Heart left ventricle (tissue), 13 donors: ENCODE measurements at regions not wholly inside any gene's neighbourhood (a gene's known extent, or its start where the extent isn't known, plus 50 kb on each side); places are given as distances from the start of the nearest gene placed in this dataset.
"Not testable (repeated sequence)": the region's sequence is repeated elsewhere in the genome, so short reads cannot be mapped to it uniquely, and the experiment has no call there.

Experiments used
- CTCF ChIP-seq, 12 donors: fragments of 200-600 bp; sonication (generic) in 4 of 12; IDR thresholded peaks; one replicate each; pipeline versions ENCODE4 v1.5.0 to v1.8.0; 2018 to 2022; ENCODE audit warnings: antibody characterized with exemption in 12 of 12, mild to moderate bottlenecking in 5 of 12
- POLR2A ChIP-seq, 2 donors: fragments of 450-650 bp; IDR thresholded peaks; one replicate each; pipeline ENCODE4 v1.6.1; 2017; ENCODE audit warnings: antibody characterized with exemption in 2 of 2, mild to moderate bottlenecking in 2 of 2, moderate library complexity in 2 of 2
- donor health status: ischemic (EF 13 %, LVEDD 7.1; RV severe dilation, severe dysfunction).
- donor health status: DM: no; HTN: yes; CAD: no.
- donor health status: DM: no; HTN: no; CAD: no.
- donor health status: ischemic (EF 25% LVEDD 6.9; RV normal size, moderate dysfunction).
- donor health status: ischemic (EF 25% LVEDD 5.7; RV mildly dilated, moderate dysfunction).
- donor health status: ischemic (EF 35%, LVEDD 5.7; RV mildly dilated, moderate dysfunction).
- donor health status: nonischemic (EF 11% LVEDD 7.7; RV severe dilation, severe dysfunction).
- donor health status: DM: yes; HTN: yes; CAD: no.
- donor health status: PGD.
- donor health status: ischemic (EF 29% LVEDD 5.4; RV normal size, mild dysfunction).
- donor health status: nonischemic (EF 23%, LVEDD 6.1; RV moderate dilation, normal function).

- TF ChIP-seq CTCF, POLR2A (IDR thresholded peaks at IDR 0.05): not testable (repeated sequence)
Observed at GRCh38 chr4:3618341-3618740, 86.1 kb upstream of the LRPAP1 start.
